Chondrocyte (in vitro differentiated cells): ENCODE measurements at regions not wholly inside any gene's neighbourhood (a gene's known extent, or its start where the extent isn't known, plus 50 kb on each side); places are given as distances from the start of the nearest gene placed in this dataset.
"Not testable (repeated sequence)": the region's sequence is repeated elsewhere in the genome, so short reads cannot be mapped to it uniquely, and the experiment has no call there.

Experiments used
- DNase-seq: peaks from one replicate; pipeline ENCODE4 v3.0.0; 2021; ENCODE audit warnings: mixed read lengths, low spot score
- H3K27ac Mint-ChIP-seq: one replicate; pipeline ENCODE4 v1.8.0; 2021; ENCODE audit warnings: mild to moderate bottlenecking, moderate library complexity, mixed read lengths; ENCODE audit not compliant: unreplicated experiment
- H3K27me3 Mint-ChIP-seq: 2 replicates; pipeline ENCODE4 v1.8.0; 2021; ENCODE audit warnings: low read depth, mixed read lengths
- H3K36me3 Mint-ChIP-seq: 2 replicates; pipeline ENCODE4 v1.8.0; 2021; ENCODE audit warnings: low read depth, mixed read lengths
- H3K4me1 Mint-ChIP-seq: 2 replicates; pipeline ENCODE4 v1.8.0; 2021; ENCODE audit warnings: low read depth, mild to moderate bottlenecking, mixed read lengths
- H3K4me3 Mint-ChIP-seq: one replicate; pipeline ENCODE4 v1.8.0; 2021; ENCODE audit warnings: mild to moderate bottlenecking, moderate library complexity, mixed read lengths; ENCODE audit not compliant: unreplicated experiment
- H3K9me3 Mint-ChIP-seq: 2 replicates; pipeline ENCODE4 v1.8.0; 2021; ENCODE audit warnings: low read depth, mixed read lengths
- TF ChIP-seq, protein P1 (sequence below): fragments of 200-600 bp; sonication (generic); IDR thresholded peaks from 2 replicates; pipeline ENCODE4 v1.5.0; 2021; ENCODE audit warnings: antibody characterized with exemption, mild to moderate bottlenecking, moderate library complexity

GRCh38 chrX:88101968-88102367 is 584.4 kb downstream of the KLHL4 start:
- Mint-ChIP-seq H3K9me3 (peaks cover 14% of the 10 kb centered on the region), H3K27me3 (no peaks in the 10 kb centered on the region), H3K4me3 (no peak overlapping the region), H3K27ac (no peak overlapping the region), H3K36me3 (no peaks in the 10 kb centered on the region), H3K4me1 (no peaks in the 10 kb centered on the region)
- TF ChIP-seq, protein P1, sequence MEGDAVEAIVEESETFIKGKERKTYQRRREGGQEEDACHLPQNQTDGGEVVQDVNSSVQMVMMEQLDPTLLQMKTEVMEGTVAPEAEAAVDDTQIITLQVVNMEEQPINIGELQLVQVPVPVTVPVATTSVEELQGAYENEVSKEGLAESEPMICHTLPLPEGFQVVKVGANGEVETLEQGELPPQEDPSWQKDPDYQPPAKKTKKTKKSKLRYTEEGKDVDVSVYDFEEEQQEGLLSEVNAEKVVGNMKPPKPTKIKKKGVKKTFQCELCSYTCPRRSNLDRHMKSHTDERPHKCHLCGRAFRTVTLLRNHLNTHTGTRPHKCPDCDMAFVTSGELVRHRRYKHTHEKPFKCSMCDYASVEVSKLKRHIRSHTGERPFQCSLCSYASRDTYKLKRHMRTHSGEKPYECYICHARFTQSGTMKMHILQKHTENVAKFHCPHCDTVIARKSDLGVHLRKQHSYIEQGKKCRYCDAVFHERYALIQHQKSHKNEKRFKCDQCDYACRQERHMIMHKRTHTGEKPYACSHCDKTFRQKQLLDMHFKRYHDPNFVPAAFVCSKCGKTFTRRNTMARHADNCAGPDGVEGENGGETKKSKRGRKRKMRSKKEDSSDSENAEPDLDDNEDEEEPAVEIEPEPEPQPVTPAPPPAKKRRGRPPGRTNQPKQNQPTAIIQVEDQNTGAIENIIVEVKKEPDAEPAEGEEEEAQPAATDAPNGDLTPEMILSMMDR, result no peak
- no peak for DNase-seq

DNA sequence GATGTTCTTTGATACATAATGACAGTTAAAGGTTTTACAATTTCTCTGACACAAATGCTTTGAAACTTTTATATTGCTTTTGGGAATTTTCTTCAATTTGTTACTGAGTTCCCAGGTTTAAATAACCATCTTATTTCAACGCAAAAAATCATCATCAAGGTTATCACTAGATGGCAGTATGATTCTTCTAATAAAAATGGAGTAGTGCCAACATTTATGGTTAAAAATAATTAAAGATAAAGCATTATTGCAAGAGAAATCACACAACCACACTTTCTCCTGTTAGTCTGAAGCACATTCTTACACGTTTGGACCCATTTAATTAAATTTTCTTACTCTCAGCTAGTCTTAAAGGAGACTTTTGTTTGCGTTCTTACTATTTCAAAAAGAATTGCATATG is 611.3 kb upstream of the CPXCR1 start:
- no peaks in the 10 kb centered on the region for H3K36me3 Mint-ChIP-seq
- TF ChIP-seq, protein P1, result peak; percentile 67
- DNase-seq, result no peak
- no peak overlapping the region for H3K27ac Mint-ChIP-seq
- H3K4me3 Mint-ChIP-seq, result no peak overlapping the region
- no peaks in the 10 kb centered on the region for H3K9me3 Mint-ChIP-seq
- no peaks in the 10 kb centered on the region for H3K4me1 Mint-ChIP-seq
- H3K27me3 Mint-ChIP-seq, result peaks cover 2% of the 10 kb centered on the region

DNA sequence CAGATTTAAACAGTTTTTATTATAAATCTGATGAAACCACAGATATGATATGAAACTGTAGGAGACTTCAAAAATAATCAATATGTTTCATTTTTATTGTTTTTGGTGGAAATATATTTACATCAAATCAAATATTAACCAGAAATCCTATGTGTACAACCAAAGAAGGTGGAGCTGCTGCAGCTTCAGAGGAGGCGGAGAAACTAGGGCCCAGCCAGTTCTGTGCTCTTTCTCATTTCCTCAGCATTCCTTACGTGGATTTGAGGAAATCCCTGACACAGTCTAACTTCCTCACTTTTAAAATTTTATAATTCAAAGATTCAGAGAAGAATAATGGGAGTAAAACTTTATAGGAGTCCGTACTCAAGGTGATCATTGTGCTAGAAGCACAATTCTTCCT is 610.7 kb upstream of the CPXCR1 start:
- TF ChIP-seq, protein P1, result no peak
- Mint-ChIP-seq H3K27me3 (no peaks in the 10 kb centered on the region), H3K9me3 (no peaks in the 10 kb centered on the region), H3K27ac (no peak overlapping the region), H3K36me3 (no peaks in the 10 kb centered on the region), H3K4me1 (no peaks in the 10 kb centered on the region), H3K4me3 (no peak overlapping the region)
- DNase-seq, result no peak

DNA sequence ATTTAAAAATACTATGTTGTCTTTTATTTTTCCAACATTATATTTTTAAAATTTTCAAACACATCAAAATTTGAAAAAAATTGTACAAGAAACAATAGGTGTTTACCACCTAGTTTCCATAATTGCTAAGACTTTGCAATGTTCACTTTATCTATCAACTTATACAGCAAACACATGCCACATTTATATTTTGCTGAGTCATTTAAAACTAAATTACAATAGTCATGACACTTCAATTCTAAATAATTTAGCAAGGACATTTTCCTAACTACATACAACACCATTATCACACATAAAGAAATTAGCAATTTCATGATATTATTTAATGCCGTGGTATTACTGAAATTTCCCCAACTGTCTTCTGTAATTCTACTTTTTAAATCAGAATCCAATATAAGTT is 600.4 kb upstream of the CPXCR1 start:
- Mint-ChIP-seq H3K9me3 (no peaks in the 10 kb centered on the region), H3K27ac (no peak overlapping the region), H3K36me3 (no peaks in the 10 kb centered on the region), H3K4me3 (no peak overlapping the region), H3K4me1 (no peaks in the 10 kb centered on the region), H3K27me3 (no peaks in the 10 kb centered on the region)
- TF ChIP-seq, protein P1, result no peak
- no peak for DNase-seq

GRCh38 chrX:88170553-88170952 is 576.5 kb upstream of the CPXCR1 start:
- H3K4me1 Mint-ChIP-seq, result no peaks in the 10 kb centered on the region
- TF ChIP-seq, protein P1, result no peak
- H3K27me3 Mint-ChIP-seq, result no peaks in the 10 kb centered on the region
- H3K9me3 Mint-ChIP-seq, result peaks cover 27% of the 10 kb centered on the region
- no peak overlapping the region for H3K27ac Mint-ChIP-seq
- no peak overlapping the region for H3K4me3 Mint-ChIP-seq
- H3K36me3 Mint-ChIP-seq, result no peaks in the 10 kb centered on the region
- no peak for DNase-seq

DNA sequence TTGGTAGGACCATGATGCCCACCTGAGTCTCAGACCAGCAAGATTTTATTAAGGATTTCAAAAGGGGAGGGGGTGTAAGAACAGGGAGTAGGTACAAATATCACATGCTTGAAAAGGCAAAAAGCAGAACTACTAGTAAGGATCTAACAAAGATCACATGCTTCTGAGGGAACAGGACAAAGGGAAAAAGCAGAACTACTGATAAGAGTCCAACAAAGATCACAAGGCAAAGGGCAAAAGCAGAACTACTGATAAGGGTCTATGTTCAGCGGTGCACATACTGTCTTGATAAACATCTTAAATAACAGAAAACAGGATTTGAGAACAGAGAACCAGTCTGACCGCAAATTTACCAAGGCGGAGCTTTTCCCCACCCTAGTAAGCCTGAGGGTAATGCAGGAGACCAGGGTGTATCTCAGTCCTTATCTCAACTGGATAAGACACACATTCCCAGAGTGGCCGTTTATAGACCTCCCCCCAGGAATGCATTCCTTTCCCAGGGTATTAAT is 573.0 kb upstream of the CPXCR1 start:
- DNase-seq, H3K4me3 Mint-ChIP-seq, H3K27me3 Mint-ChIP-seq, H3K4me1 Mint-ChIP-seq, H3K36me3 Mint-ChIP-seq, H3K27ac Mint-ChIP-seq: not testable (repeated sequence)
- H3K9me3 Mint-ChIP-seq, result peaks cover 21% of the 10 kb centered on the region
